Gastroesophageal sphincter (tissue), 3 donors: ENCODE measurements at regions not wholly inside any gene's neighbourhood (a gene's known extent, or its start where the extent isn't known, plus 50 kb on each side); places are given as distances from the start of the nearest gene placed in this dataset.

Experiments used
- CTCF ChIP-seq, 4 experiments: fragments of 200-600 bp in 2 of 4; fragments of 450-650 bp in 2 of 4; sonication (generic) in 1 of 4; IDR thresholded peaks; one replicate each; pipeline ENCODE4 v1.5.1; 2017 to 2019; ENCODE audit warnings: antibody characterized with exemption in 4 of 4, mild to moderate bottlenecking in 2 of 4, moderate library complexity in 2 of 4
- EP300 ChIP-seq: sonication (generic); formaldehyde crosslinking; IDR thresholded peaks from one replicate; pipeline ENCODE4 v1.6.1; 2017; ENCODE audit warnings: antibody characterized with exemption, mild to moderate bottlenecking

GRCh38 chr6:148269386-148269785 lies 73.3 kb upstream of the SASH1 start:
- TF ChIP-seq EP300 (no peak), CTCF (IDR thresholded peaks at IDR 0.05) (no peak)
